ENCODE measurements at regions not wholly inside any gene's neighbourhood (a gene's known extent, or its start where the extent isn't known, plus 50 kb on each side); places are given as distances from the start of the nearest gene placed in this dataset.

GRCh38 chr1:9183441-9183840 lies 51.1 kb upstream of the H6PD start:
- Histone ChIP-seq H3K36me3 (ENCODE audit: control insufficient read depth in 2 of 2, extremely low read depth in 1 of 2, insufficient read depth in 1 of 2, low read length in 1 of 2) (no peaks in the 10 kb centered on the region), H3K27ac (ENCODE audit: low read length) (no peak overlapping the region), H3K4me3 (ENCODE audit: control insufficient read depth in 1 of 2, extremely low read depth in 1 of 2, low read length in 1 of 2) (no peak overlapping the region), H3K27me3 (replicated peaks in 1 of 2; ENCODE audit: control insufficient read depth in 2 of 2, extremely low read depth in 1 of 2, insufficient read depth in 2 of 2, low read length in 1 of 2) (peaks cover 9 to 47% of the 10 kb centered on the region in 2 experiments), H3K4me1 (ENCODE audit: control insufficient read depth in 1 of 2, extremely low read depth in 1 of 2, insufficient read depth in 2 of 2, low read length in 2 of 2) (peaks cover 2 to 16% of the 10 kb centered on the region in 2 experiments), H3K9me3 (no peaks in the 10 kb centered on the region)
- Mint-ChIP-seq H3K27me3 (peaks cover 12 to 32% of the 10 kb centered on the region in 2 donors), H3K4me1 (peaks cover 6 to 15% (median 7%) of the 10 kb centered on the region in 3 donors), H3K4me3 (peak overlapping the region; percentile 9 to 58 (median 49)), H3K27ac (no peak overlapping the region), H3K9me3 (no peaks in the 10 kb centered on the region), H3K36me3 (no peaks in the 10 kb centered on the region)
- ChIA-PET CTCF (interaction anchor here in 1 of 2 donors (0.6 kb wide), 2 partner anchors 36 to 111 kb away, joined by 4 to 6 read pairs; no protein-coding TSS in a partner anchor), POLR2A (no interaction called here)
- DNase-seq (no peak), ATAC-seq (replicated peaks in 1 of 4) (no peak)
- 48% methylated on average over 14 of the region's 24 CpGs for WGBS (ENCODE audit: insufficient coverage)

GRCh38 chr1:9183898-9184297 lies 50.7 kb upstream of the H6PD start:
- Histone ChIP-seq H3K9me3 (no peaks in the 10 kb centered on the region), H3K27me3 (replicated peaks in 1 of 2; ENCODE audit: control insufficient read depth in 2 of 2, extremely low read depth in 1 of 2, insufficient read depth in 2 of 2, low read length in 1 of 2) (peaks cover 9 to 42% of the 10 kb centered on the region in 2 experiments), H3K4me1 (ENCODE audit: control insufficient read depth in 1 of 2, extremely low read depth in 1 of 2, insufficient read depth in 2 of 2, low read length in 2 of 2) (peaks cover 2 to 16% of the 10 kb centered on the region in 2 experiments), H3K36me3 (ENCODE audit: control insufficient read depth in 2 of 2, extremely low read depth in 1 of 2, insufficient read depth in 1 of 2, low read length in 1 of 2) (no peaks in the 10 kb centered on the region), H3K4me3 (ENCODE audit: control insufficient read depth in 1 of 2, extremely low read depth in 1 of 2, low read length in 1 of 2) (no peak overlapping the region), H3K27ac (ENCODE audit: low read length) (no peak overlapping the region)
- Mint-ChIP-seq H3K4me3 (no peak overlapping the region), H3K4me1 (peaks cover 6 to 15% (median 7%) of the 10 kb centered on the region in 3 donors), H3K27me3 (peaks cover 12 to 29% of the 10 kb centered on the region in 2 donors), H3K9me3 (no peaks in the 10 kb centered on the region), H3K36me3 (no peaks in the 10 kb centered on the region), H3K27ac (no peak overlapping the region)
- CTCF ChIA-PET = interaction anchor here in 1 of 2 donors (0.6 kb wide), 2 partner anchors 36 to 37 kb away, joined by 4 read pairs; no protein-coding TSS in a partner anchor
- no peak for ATAC-seq (replicated peaks in 1 of 4)
- POLR2A ChIA-PET = no interaction called here
- WGBS (ENCODE audit: insufficient coverage) = 78% methylated on average over 2 of the region's 4 CpGs
- DNase-seq = no peak

GRCh38 chr1:9184749-9185148 lies 49.8 kb upstream of the H6PD start:
- H3K36me3 Mint-ChIP-seq = no peaks in the 10 kb centered on the region
- Histone ChIP-seq H3K4me3 (ENCODE audit: control insufficient read depth in 1 of 2, extremely low read depth in 1 of 2, low read length in 1 of 2) (no peak overlapping the region), H3K36me3 (ENCODE audit: control insufficient read depth in 2 of 2, extremely low read depth in 1 of 2, insufficient read depth in 1 of 2, low read length in 1 of 2) (no peaks in the 10 kb centered on the region), H3K27ac (ENCODE audit: low read length) (no peak overlapping the region), H3K9me3 (no peaks in the 10 kb centered on the region), H3K4me1 (ENCODE audit: control insufficient read depth in 1 of 2, extremely low read depth in 1 of 2, insufficient read depth in 2 of 2, low read length in 2 of 2) (peaks cover 2 to 16% of the 10 kb centered on the region in 2 experiments), H3K27me3 (replicated peaks in 1 of 2; ENCODE audit: control insufficient read depth in 2 of 2, extremely low read depth in 1 of 2, insufficient read depth in 2 of 2, low read length in 1 of 2) (peaks cover 9 to 40% of the 10 kb centered on the region in 2 experiments)
- H3K27ac Mint-ChIP-seq = no peak overlapping the region
- ATAC-seq (replicated peaks in 1 of 4) (no peak), DNase-seq (no peak)
- WGBS (ENCODE audit: insufficient coverage) = 100% methylated on average over 1 of the region's 8 CpGs
- H3K9me3 Mint-ChIP-seq = no peaks in the 10 kb centered on the region
- H3K4me3 Mint-ChIP-seq = peak overlapping the region in 1 of 3 donors; percentile 9
- peaks cover 13 to 30% of the 10 kb centered on the region in 2 donors for H3K27me3 Mint-ChIP-seq
- H3K4me1 Mint-ChIP-seq = peaks cover 6 to 15% (median 7%) of the 10 kb centered on the region in 3 donors
- ChIA-PET POLR2A (no interaction called here), CTCF (no interaction called here)
